HG03135 (cell line): ENCODE measurements at regions not wholly inside any gene's neighbourhood (a gene's known extent, or its start where the extent isn't known, plus 50 kb on each side); places are given as distances from the start of the nearest gene placed in this dataset.

Experiments used
- ATAC-seq: cut with Tn5 transposase; IDR thresholded peaks from one replicate; pipeline ENCODE4 v1.9.1; 2021; ENCODE audit warnings: mild to moderate bottlenecking, moderate library complexity; ENCODE audit not compliant: unreplicated experiment

- no peak for ATAC-seq
These were observed 764.0 kb downstream of the SUCLG1 start for GRCh38 chr2:83695037-83695436.

GRCh38 chr2:83689402-83689801 is 769.7 kb downstream of the SUCLG1 start:
- no peak for ATAC-seq

GRCh38 chr2:83686863-83687262 is 772.2 kb downstream of the SUCLG1 start:
- ATAC-seq, result no peak

- ATAC-seq, result no peak
These were observed 785.0 kb downstream of the SUCLG1 start for GRCh38 chr2:83674050-83674449.

GRCh38 chr2:83665894-83666293 is 793.2 kb downstream of the SUCLG1 start:
- no peak for ATAC-seq

- no peak for ATAC-seq
These were observed 793.9 kb downstream of the SUCLG1 start for GRCh38 chr2:83665154-83665553.

DNA sequence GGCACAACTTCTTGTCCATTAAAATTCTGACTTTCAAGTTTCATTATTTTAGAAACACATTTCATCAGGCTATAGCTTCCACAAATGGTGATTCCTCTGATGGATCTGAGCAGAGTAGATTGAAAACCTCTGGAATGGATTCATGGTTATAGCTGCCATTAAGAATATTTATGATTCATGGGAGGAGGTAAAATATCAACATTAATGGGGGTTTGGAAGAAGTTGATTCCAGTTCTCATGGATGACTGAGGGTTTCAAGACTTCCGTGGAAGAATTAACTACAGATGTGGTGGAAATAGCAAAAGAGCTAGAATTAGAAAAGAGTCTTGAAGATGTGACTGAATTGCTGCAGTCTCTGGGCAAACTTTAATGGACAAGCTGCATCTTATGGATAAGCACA is 797.4 kb downstream of the SUCLG1 start:
- no peak for ATAC-seq

DNA sequence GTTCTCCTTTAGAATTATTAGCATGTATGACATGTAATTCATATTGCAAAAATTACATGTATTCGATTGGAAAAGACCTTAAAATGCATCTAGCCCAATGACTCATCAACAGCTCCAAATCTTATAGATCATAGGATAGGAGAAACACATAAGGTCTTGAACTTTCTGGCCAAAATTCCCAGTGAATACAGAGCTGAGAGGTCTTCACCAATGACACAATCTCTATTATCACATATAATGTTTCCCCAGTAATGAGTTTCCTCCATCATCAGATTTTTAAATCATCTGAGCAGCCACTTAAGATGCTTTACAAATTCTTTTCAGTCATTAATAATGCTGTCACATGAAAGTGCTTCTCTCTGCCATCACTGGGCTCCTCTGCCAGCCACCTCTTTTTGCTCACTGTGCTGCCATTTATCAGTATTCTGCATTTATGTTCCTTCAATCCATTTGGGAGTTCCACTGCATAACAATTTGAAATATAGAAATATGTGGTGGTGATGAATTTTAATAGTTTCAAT is 804.9 kb downstream of the SUCLG1 start:
- no peak for ATAC-seq

DNA sequence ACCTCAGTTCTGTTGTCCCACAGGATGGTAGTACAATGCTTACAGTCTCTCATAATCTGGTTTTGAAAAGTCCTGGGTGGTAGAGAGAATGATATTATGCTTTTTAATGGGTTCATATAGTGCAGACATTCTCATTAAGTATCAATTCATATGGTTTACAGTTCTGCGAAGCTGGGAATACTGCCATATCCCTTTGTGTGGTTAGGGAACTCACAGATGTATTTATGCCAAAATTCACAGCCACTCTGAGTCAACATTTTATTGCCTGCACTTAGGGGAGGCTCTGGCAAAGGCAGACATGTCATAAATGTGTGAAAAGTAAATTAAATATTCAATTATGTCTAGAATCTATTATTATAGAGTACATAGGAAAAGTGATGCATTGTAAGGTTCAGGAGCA is 808.2 kb downstream of the SUCLG1 start:
- ATAC-seq, result no peak

DNA sequence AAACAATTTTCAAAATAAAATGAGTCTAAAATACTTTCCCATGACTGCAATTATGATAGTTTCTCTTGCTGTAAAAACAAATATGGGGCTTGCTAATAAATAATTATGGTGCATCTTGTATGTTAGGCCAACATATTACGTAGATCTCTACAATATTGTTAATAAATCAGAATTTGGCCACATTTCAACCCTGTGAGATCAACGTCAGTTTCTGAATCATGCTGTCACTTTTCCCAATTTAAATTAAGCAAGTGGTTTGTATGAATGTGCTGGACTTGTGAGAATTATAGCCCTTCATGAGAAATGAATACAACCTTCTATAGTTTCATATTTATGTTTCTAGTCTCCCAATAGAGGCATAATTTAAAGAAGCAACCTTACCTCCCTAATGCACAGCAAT is 808.9 kb downstream of the SUCLG1 start:
- no peak for ATAC-seq

GRCh38 chr2:83640506-83640905 is 818.6 kb downstream of the SUCLG1 start:
- ATAC-seq, result no peak

DNA sequence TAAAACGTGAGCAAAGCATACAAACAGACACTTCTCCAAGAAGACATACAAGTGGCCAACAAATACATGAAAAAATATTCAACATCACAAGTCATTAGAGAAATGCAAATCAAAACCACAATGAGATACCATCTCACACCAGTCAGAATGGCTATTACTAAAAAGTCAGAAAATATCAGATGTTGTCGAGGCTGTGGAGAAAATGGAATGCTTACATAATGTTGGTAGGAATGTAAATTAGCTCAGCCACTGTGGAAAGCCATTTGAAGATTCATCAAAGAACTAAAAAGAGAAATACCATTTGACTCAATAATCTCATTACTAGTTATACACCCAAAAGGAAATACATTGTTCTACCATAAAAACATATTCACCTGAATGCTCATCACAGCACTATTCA is 825.7 kb downstream of the SUCLG1 start:
- no peak for ATAC-seq

DNA sequence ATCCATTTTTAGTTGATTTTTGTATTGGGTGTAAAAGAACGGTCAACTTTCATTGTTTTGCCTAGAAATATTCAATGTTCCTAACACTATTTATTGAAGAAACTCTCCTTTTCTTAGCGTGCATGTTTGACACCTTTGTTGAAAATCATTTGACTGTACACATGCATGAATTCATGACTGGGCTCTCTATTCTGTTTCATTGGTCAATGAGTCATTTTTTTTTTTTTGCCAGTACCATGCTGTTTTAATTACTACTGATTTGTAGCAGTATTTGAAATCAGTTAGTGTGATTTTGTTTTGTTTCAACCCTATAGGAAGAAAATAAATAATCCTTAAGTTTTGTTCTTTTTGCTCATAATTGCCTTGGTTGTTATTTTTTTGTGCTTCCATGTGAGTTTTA is 828.7 kb downstream of the SUCLG1 start:
- ATAC-seq, result no peak

DNA sequence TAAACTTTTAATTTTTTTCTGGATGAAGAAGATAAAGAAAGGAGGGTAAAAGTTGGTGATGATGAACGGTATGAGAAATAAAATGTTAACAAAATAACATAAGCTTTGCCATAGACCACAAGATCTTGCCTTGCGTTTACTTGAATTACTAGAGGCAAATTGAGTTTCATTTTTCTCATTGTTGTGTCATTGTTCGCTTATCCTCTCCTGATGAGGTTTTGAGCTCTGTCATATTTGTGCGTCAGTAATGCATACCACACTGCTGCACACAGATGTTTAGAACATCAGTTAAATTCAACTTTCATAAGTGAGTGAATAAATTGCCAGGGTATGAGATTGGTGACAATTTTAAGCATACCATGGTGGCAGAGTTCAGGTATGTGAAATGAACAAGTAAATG is 843.6 kb downstream of the SUCLG1 start:
- no peak for ATAC-seq

DNA sequence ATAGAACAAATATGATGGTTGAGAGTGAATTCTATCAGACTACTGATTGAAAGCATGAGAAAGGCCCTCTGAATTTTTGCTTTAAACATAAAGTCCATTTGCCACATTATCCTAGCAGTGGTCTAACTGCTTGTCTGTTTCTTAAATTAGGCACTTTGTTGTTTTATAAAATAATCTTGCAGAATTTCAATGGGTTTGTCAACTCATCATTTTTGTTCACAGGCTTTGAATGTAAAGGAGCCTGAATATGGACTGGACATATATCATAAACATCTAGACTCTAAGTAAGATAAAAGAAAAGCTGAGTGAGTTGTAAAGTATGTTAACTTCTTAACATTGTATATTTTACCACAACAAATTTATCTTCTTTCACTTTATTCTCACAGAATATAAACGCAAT is 845.9 kb downstream of the SUCLG1 start:
- no peak for ATAC-seq

DNA sequence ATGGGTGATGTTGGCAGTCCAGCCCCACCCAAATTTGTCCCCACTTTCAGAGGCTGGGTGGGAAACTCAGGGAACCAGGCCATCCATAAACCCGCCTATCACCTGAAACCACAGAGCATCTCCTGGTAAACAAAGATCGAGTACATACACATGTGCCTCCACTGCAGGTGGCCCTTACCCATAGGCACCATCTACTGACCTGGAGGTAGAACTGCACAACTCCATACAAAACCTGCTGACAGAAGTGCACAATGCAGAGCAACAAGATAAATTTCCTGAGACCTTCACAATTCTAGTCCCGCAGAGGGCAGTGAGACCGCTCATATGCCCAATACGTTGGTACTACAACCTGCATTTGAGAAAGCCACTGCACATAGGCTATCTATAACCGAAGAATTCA is 856.3 kb downstream of the SUCLG1 start:
- ATAC-seq, result no peak

DNA sequence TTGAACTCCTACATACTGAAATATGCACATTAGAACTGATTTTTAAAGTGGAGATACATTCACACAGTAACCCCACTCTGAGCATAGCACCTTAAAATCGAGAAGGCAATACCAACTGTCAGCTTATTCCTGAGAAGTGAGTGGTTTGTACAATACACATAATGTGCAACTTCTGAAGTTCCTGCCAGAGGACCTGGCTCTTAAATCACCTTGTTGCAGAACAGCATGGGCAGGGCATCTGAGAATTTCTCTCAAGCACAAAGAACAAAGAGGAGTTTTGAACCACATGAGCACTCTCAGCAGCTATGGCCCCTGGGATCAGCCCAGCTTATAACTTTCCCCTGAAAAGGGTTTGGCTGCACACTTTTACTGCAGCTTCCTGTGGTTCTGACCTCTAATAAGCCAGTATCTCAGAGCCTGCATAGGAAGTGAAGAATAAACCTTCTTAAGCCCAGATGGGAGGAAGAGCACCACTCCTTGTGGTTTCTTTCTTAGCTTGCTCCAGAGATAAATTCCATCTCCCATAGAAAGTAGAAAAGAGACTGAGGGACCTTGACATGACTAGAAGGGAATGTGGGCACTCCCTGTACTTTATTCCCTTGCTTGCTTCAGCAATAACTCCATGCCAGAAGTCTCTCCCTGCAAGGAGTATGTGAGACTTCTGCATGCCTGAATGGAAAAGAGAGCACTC is 862.3 kb downstream of the SUCLG1 start:
- no peak for ATAC-seq

DNA sequence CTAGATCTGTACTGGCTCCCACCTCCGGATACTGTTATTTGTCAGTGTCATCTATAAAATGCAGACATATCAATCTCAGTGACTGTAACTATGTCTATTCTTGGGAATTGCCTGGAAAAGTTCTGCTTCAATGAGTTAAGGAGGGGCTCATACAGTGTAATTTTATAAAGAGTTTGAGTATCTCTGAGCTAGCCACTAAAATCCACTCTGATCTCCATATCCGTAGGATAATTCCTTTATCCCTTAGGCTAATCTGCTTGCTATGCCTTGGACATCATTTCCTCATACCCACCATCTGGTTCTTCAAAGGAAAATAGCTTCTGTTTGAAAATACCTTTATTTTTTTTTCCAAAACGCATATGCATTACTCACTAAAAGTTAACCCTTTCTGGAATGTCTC is 863.2 kb downstream of the SUCLG1 start:
- no peak for ATAC-seq

GRCh38 chr2:83595121-83595690 is 863.9 kb downstream of the SUCLG1 start:
- ATAC-seq, result no peak

- no peak for ATAC-seq
These were observed 864.6 kb downstream of the SUCLG1 start for GRCh38 chr2:83594241-83595120.

DNA sequence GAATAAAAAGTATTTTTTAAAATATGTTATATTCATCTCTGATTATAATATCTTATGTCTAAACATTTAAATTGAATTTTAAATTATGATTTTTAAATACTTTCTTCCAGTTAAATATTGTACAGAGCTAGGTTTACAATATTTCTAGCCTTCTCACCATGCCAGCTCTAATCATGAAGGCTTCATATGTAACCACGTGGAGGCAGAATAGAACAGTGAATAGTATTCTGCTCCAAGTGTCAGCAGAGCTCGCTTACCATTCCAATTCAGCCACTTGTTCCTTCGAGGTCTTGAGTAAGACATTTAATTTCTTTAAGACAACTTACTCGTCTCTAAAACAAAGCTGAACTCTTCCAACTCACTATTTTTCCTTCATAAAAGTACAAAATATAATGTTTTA is 871.8 kb downstream of the SUCLG1 start:
- no peak for ATAC-seq

DNA sequence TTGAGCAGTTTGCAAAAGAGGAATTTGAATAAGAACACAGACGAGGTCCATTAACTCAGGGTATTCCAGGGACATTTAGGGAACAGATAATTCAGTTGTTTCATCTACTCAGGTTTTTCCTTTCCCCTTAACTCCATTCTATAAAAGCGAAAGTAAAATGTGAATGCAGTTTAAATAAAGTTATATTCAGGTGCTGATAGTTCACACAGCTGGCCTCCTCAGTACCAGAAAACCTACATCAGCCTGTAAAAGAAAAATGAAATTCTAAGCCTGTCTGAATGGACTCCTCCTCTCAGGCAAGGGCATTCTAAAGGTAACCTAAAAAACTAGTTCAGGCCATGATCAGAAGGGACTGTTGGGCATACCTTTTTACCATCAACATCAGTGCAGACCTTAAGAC is 873.8 kb downstream of the SUCLG1 start:
- ATAC-seq, result no peak
